ENCODE measurements at regions not wholly inside any gene's neighbourhood (a gene's known extent, or its start where the extent isn't known, plus 50 kb on each side); places are given as distances from the start of the nearest gene placed in this dataset.
A peak's percentile ranks its signal among the peaks of the same experiment; 100 is the strongest.
"Not testable (repeated sequence)": the region's sequence is repeated elsewhere in the genome, so short reads cannot be mapped to it uniquely, and the experiment has no call there.

- DNase-seq (ENCODE audit: extremely low spot score), result no peak
- no peak for TF ChIP-seq EP300 (IDR thresholded peaks at IDR 0.05)
- no peak for TF ChIP-seq POLR2A (IDR thresholded peaks at IDR 0.05; ENCODE audit: low read depth)
- no peak for TF ChIP-seq POLR2AphosphoS5 (IDR thresholded peaks at IDR 0.05)
- no peak for TF ChIP-seq CTCF (IDR thresholded peaks at IDR 0.05)
Measured at GRCh38 chr4:116215622-116216021, 869.8 kb downstream of the TRAM1L1 start.

GRCh38 chr4:116202524-116202923, 882.9 kb downstream of the TRAM1L1 start:
- intact Hi-C loops (cut with DNase I), result no loop called here
- WGBS, result 79% methylated on average over 1 of the region's 1 CpG
- Histone ChIP-seq H3K4me1 (no peaks in the 10 kb centered on the region), H3K36me3 (no peaks in the 10 kb centered on the region), H3K27me3 (no peaks in the 10 kb centered on the region), H3K9me3 (no peaks in the 10 kb centered on the region), H3K27ac (replicated peaks in 1 of 4) (no peak overlapping the region), H3K4me3 (no peak overlapping the region)
- TF ChIP-seq EP300 (IDR thresholded peaks at IDR 0.05), result no peak
- TF ChIP-seq CTCF (IDR thresholded peaks at IDR 0.05), result no peak
- no peak for TF ChIP-seq POLR2A (IDR thresholded peaks at IDR 0.05; ENCODE audit: low read depth)
- TF ChIP-seq POLR2AphosphoS5 (IDR thresholded peaks at IDR 0.05), result no peak
- no peak for DNase-seq (ENCODE audit: extremely low spot score)

More at GRCh38 chr4:116215622-116216021, 869.8 kb downstream of the TRAM1L1 start:
- H3K9me3 ChIP-seq, result no peaks in the 10 kb centered on the region
- no peaks in the 10 kb centered on the region for H3K36me3 ChIP-seq
- H3K27ac ChIP-seq (replicated peaks in 1 of 4), result no peak overlapping the region
- H3K27me3 ChIP-seq, result no peaks in the 10 kb centered on the region
- H3K4me3 ChIP-seq, result no peak overlapping the region
- 88% methylated on average over 1 of the region's 1 CpG for WGBS
- intact Hi-C loops (cut with DNase I), result no loop called here
- H3K4me1 ChIP-seq, result no peaks in the 10 kb centered on the region

- no peak overlapping the region for H3K4me3 ChIP-seq
- H3K36me3 ChIP-seq, result no peaks in the 10 kb centered on the region
- 84% methylated on average over 3 of the region's 3 CpGs for WGBS
- DNase-seq (ENCODE audit: extremely low spot score), result no peak
- H3K27ac ChIP-seq (replicated peaks in 1 of 4), result no peak overlapping the region
- no peaks in the 10 kb centered on the region for H3K9me3 ChIP-seq
- no peaks in the 10 kb centered on the region for H3K4me1 ChIP-seq
- no peaks in the 10 kb centered on the region for H3K27me3 ChIP-seq
- TF ChIP-seq CTCF (IDR thresholded peaks at IDR 0.05) (no peak), POLR2A (IDR thresholded peaks at IDR 0.05; ENCODE audit: low read depth) (no peak), EP300 (IDR thresholded peaks at IDR 0.05) (no peak), POLR2AphosphoS5 (IDR thresholded peaks at IDR 0.05) (no peak)
- intact Hi-C loops (cut with DNase I), result no loop called here
Measured at GRCh38 chr4:116197317-116197809, 888.0 kb downstream of the TRAM1L1 start.

GRCh38 chr4:116183241-116183640, 902.1 kb downstream of the TRAM1L1 start:
- Histone ChIP-seq H3K27me3 (peaks cover 0 to 4% (median 0%) of the 10 kb centered on the region in 4 donors), H3K4me1 (no peaks in the 10 kb centered on the region), H3K36me3 (no peaks in the 10 kb centered on the region), H3K9me3 (no peaks in the 10 kb centered on the region), H3K4me3 (no peak overlapping the region), H3K27ac (replicated peaks in 1 of 4) (no peak overlapping the region)
- DNase-seq (ENCODE audit: extremely low spot score), result no peak
- intact Hi-C loops (cut with DNase I), result no loop called here
- no peak for TF ChIP-seq POLR2A (IDR thresholded peaks at IDR 0.05; ENCODE audit: low read depth)

GRCh38 chr4:116180157-116180601, 905.2 kb downstream of the TRAM1L1 start:
- H3K27ac ChIP-seq (replicated peaks in 1 of 4), result no peak overlapping the region
- no peaks in the 10 kb centered on the region for H3K36me3 ChIP-seq
- intact Hi-C loops (cut with DNase I), result no loop called here
- TF ChIP-seq POLR2AphosphoS5 (IDR thresholded peaks at IDR 0.05) (no peak), CTCF (IDR thresholded peaks at IDR 0.05) (peak in 1 of 3 experiments; percentile 19), POLR2A (IDR thresholded peaks at IDR 0.05; ENCODE audit: low read depth) (no peak)
- no peak for DNase-seq (ENCODE audit: extremely low spot score)
- H3K9me3 ChIP-seq, result no peaks in the 10 kb centered on the region
- H3K4me1 ChIP-seq, result no peaks in the 10 kb centered on the region
- 16% methylated on average over 2 of the region's 2 CpGs for WGBS
- H3K4me3 ChIP-seq, result no peak overlapping the region
- peaks cover 0 to 4% (median 0%) of the 10 kb centered on the region in 4 donors for H3K27me3 ChIP-seq

- H3K27ac ChIP-seq (replicated peaks in 1 of 4); H3K9me3 ChIP-seq; H3K4me1 ChIP-seq; H3K4me3 ChIP-seq; H3K36me3 ChIP-seq; intact Hi-C loops (cut with DNase I); DNase-seq (ENCODE audit: extremely low spot score); H3K27me3 ChIP-seq: not testable (repeated sequence)
- WGBS, result 88% methylated on average over 9 of the region's 9 CpGs
Measured at GRCh38 chr4:116151371-116151770, 934.0 kb downstream of the TRAM1L1 start.

Data from esophagus muscularis mucosa (tissue), 4 donors.